ENCODE measurements at regions not wholly inside any gene's neighbourhood (a gene's known extent, or its start where the extent isn't known, plus 50 kb on each side); places are given as distances from the start of the nearest gene placed in this dataset.
"Not testable (repeated sequence)": the region's sequence is repeated elsewhere in the genome, so short reads cannot be mapped to it uniquely, and the experiment has no call there.

DNA sequence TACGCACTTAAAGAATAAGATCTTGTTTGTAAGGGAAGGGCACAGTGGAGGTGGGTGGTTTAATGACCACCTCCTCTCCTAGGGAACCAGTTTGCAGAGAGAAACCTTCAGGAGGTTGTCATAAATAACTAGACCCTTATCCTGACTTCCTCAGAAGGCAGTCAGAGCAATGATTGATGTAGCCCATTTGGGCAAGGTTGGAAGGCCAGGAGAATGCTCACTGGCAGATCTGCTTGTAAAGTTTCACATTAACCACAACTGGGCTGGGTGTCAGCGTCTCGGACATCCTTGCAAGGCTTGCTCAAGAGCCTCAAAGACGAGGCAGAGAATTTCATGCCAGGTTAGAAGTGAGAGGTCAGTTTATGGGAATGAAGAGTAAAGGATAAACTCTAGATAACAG, 87.6 kb upstream of the TRABD2B start:
- no peak for DNase-seq (ENCODE audit: low read depth in 2 of 2)

- DNase-seq (ENCODE audit: low read depth in 2 of 2) = no peak
These were observed 85.2 kb upstream of the TRABD2B start for GRCh38 chr1:48082271-48082962.

DNA sequence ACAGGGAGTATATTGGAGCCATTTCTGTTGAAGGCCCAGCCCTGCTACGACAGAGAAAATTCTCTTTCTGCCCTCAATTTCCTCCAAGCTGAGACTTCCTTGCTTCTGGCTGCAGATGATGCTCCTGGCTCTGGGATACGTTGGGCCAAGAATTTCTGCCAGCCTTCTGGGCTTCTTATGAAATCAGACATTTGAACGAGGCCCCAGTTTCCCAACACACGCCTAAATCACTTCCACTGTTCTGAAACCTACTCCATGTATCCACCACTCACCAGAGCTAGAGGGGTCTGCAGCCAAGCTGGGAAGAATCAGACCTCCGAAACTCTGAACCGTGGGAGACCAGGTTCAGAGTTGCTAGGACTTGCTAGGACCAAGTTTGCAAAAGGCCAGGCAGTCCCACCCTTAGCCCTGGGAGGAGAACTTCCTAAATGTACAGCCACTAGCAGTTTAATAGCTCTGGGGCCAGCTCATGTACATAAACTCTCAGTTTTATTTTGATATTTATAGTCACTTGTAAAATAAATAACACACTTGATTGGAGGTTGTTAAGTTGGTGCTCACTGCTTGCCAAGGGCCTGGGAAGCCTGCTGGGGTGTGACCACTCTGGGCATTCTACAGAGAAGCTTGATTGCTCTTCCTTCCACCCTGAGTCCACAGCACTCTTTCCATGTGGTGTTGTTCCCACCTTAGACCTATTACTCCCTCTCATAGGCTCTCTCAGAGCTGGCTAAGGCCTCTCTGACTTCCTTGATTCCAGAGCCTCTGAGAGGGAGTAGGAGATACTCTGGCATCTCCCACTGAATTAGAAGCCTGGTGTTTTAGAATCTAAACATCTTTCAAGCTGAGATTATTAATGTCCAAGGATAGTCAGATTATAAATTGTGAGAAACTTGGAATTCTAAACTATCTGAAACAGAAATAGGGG, 83.4 kb upstream of the TRABD2B start:
- no peak for DNase-seq (ENCODE audit: low read depth in 2 of 2)

- DNase-seq (ENCODE audit: low read depth in 2 of 2) = no peak
These were observed 81.9 kb upstream of the TRABD2B start for GRCh38 chr1:48079096-48079495.

- no peak for DNase-seq (ENCODE audit: low read depth in 2 of 2)
These were observed 80.6 kb upstream of the TRABD2B start for GRCh38 chr1:48077795-48078222.

DNA sequence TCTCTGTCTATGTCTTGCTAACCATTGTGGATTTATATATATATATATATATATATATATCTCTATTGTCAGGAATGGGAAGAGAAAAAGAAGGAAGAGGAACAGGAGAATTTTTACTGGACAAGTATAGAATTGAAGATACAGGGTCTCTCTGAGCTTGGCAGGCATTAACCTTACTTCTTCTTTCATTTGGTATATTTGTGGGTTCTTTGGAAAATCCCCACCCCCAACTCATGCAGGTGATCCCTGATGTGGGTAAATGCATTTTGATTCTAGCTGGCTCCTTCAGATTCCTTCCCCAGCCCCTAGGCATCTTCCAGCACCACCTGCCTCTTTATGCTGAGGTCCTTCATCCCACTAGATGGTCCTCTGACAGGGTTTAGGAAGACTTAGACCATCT, 78.8 kb upstream of the TRABD2B start:
- no peak for DNase-seq (ENCODE audit: low read depth in 2 of 2)

- no peak for DNase-seq (ENCODE audit: low read depth in 2 of 2)
These were observed 76.8 kb upstream of the TRABD2B start for GRCh38 chr1:48073798-48074530.

DNA sequence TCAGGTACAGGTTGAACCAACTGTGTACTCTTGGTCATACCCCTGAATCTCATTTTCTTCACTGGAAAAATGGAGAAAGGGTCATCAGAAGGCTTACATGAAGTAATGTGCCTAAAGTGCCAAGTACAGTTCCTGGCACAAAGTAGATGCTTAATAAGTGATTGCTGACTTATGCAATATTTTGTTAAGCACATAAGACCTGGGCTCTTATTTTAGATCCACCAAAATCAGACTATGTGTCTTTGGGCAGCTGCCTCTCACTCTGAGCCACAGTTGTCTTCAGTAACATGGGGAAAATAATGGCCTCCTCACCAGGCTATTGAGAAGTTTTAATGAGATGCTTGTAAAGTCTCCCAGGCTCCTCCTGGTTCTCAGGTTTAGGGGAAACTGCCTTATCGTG, 74.3 kb upstream of the TRABD2B start:
- DNase-seq (ENCODE audit: low read depth in 2 of 2) = no peak

DNA sequence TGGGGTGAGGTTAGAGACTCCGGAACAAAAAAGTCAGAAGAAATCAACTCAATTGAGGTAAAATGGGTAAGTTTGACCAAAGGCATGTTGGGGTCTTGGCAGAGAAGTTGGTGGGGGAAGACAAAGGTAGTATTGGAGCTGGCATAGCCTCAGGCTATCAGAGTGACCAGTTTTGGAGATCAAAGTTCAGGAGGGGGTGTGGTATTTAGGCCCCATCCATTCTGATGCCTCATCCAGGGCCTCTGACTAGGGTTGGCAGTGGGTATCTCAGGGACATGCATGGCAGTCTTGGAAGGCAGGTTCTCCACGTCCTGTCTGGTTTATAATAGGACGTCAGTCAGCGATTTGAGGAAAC, 73.2 kb upstream of the TRABD2B start:
- DNase-seq (ENCODE audit: low read depth in 2 of 2) = no peak

- DNase-seq (ENCODE audit: low read depth in 2 of 2) = no peak
These were observed 72.6 kb upstream of the TRABD2B start for GRCh38 chr1:48069662-48070395.

- DNase-seq (ENCODE audit: low read depth in 2 of 2) = no peak
These were observed 71.0 kb upstream of the TRABD2B start for GRCh38 chr1:48068206-48068605.

DNA sequence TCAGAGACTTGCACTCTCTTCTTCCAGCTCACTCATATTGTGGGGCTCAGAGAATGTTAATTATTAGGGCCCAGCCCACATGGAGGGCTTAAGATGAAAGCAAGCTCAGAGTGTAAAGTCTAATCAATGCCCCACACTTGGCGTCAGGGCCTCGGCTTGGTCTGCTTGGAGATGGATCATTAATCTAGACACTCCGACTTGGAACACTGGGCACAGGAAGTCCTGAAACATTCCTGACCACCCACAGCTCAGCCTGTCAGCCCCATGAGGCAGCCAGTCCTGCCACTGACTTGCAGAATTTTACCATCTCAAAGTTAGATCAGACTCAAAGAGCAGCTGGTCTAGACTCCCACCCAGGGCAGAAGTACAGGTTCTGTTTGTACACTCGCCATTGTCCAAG, 69.8 kb upstream of the TRABD2B start:
- no peak for DNase-seq (ENCODE audit: low read depth in 2 of 2)

- not testable (repeated sequence) for DNase-seq (ENCODE audit: low read depth in 2 of 2)
These were observed 67.5 kb upstream of the TRABD2B start for GRCh38 chr1:48064693-48065092.

DNA sequence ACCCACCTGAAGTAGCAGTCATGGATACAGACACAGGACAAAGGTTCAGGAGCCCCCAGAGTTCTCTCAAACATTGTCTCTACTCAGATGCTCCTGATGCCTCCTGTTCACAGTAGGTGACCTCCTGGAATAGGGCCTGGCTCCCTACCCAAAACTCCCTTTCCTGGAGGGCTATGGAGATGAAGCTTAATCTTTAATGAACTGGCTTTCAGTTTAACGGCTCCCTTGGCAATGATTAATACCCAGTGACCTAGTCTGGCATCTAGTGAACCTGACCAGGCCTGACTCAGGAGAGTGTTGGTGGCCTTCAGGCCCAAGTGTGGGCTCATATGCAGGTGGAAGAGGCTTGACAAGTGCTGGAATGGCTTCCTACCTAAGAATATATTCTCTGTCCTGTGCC, 65.2 kb upstream of the TRABD2B start:
- DNase-seq (ENCODE audit: low read depth in 2 of 2) = no peak

DNA sequence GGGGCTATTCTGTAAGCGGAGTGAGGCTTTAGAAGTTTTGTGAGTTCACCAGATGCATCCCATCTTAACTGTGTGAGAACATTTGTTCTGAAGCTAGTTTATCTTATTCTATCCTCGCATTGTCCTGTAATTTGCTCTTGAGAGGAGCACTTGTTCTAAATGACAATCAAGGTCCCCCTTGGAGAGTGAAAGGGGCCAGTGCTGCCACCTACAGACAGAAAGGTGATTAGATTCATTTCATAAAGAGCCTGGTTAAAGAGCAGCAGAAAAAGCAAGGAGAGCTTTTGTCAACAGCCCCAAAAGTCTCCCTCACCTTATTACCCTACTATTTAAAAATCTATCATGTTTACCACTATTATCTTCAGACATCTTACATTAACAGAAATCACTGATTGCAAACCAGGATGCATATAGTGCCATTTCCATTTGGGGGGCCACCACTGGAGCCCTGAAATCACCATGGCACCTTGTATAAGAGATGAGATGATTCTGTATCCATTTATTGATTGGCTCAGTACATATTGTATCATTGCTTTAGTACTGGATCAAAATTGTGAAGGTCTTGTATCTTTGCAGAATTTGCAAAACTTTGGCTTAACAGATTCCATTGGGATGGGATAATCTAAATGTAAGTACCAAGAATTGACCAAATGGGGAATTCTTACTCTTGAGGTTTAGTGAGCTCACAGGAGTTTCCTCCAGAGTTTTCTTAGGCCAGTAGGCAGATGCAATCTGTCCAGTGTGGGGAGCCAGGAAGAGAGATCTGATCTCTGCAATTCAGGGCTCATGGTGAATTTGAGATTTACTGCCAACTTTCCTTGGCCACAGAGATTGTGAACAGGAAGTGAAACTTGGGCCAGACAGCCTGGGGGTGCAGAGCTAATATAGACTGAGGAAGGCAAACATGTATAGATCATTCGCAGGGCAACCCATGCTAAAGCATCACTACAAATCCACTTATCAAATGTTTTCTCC, 64.3 kb upstream of the TRABD2B start:
- no peak for DNase-seq (ENCODE audit: low read depth in 2 of 2)

DNA sequence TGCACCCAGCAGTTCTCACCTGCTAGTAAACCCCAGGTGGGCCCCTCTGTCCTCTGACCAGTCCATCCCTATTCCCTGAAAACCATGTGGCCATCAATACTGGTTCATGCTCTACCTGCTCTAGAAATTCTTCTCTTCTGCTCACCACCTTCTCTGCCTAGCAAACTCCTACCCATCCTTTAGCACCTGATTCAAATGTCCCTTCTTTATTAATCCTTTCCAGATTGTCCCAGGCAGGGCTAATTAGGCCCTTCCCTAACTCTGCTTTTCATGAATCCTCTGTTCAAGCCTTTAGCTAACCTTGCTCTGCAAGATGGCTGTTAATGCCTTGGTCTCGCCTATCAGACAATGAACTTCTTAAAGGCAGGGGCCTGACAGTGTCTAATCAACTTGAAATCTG, 62.1 kb upstream of the TRABD2B start:
- DNase-seq (ENCODE audit: low read depth in 2 of 2) = no peak

DNA sequence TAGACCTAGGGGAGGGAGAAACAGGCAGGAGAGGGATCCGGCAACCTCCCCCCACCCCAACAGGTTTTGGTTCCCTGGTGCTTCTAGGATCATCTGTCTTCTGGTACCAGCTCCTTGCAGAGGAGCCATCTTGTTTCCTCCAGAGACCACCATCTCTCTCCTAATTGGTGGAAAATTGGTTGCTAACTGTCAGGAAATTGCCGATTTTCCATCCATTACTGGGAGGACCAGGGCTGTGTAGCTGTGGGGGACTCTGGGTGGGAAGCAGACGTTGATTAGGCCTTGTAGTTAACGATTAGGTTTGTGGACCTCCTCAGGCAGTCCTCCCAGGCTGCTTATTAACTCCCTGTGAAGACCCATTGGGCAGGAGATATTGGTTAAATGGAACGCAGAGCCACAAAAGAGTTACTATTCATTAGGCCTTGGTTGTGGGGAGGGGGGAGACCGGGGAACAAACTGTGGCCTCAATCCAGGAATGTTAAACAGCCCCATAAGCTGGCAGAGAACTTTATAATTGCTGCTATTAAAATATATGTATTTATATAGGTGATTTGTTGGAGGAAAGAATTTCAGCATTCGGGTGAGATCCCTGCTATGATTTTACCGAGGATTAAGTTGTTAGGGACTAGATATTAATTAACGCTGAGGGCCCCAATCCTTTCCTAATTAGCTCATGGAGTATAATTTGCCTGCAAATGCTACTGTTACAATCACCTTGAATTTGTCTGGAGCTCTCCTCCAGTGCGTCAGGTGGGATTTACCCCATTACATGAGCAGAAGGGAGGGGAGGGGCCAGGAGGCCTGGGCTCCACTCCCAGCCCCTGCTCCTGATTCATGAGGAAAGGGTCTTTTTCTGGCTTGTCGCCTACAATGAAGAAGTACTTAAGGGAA, 61.2 kb upstream of the TRABD2B start:
- no peak for DNase-seq (ENCODE audit: low read depth in 2 of 2)

DNA sequence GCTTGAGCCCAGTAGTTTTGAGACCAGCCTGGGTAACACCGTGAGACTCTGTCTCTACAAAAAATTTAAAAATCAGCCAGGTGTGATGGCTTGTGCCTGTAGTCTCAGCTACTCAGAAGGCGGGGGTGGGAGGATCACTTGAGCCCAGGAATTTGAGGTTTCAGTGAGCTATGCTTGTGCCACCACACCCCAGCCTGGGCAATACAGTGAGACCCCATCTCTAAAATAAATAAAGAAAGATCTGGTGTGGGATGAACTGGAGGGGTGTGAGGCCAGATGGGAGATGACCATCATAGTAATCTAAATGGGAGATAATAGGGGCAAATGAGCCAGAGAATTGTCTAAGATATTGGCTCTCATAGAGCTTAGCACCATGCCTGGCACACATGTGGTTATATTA, 60.1 kb upstream of the TRABD2B start:
- no peak for DNase-seq (ENCODE audit: low read depth in 2 of 2)

- no peak for DNase-seq (ENCODE audit: low read depth in 2 of 2)
These were observed 58.9 kb upstream of the TRABD2B start for GRCh38 chr1:48055876-48056764.
